ENCODE measurements at regions not wholly inside any gene's neighbourhood (a gene's known extent, or its start where the extent isn't known, plus 50 kb on each side); places are given as distances from the start of the nearest gene placed in this dataset.

DNA sequence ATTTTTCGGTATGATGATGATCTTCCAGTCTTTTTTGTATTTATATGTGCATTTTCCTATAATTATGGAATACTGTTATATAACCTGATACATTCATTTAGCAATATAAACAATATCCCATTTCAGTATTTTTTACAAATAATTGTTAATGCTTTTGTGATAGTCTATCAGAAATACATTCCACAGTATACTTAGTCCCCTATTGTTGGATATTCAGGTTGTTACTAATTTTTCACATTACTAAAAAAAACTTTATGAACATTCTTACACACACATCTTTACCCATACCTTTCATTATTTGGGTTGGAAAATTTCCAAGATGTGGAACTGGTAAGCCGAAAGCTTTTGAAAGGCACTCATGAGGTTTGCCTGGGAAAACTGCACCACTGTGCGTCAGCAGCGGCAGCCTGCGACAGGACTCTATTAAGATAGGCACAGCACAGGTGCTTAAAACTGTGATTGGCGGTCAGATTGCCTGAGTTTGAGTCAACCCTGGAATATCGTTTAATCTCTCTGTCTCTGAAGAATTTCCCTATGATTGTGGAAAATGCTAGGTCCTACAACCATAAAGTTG lies 147.5 kb upstream of the ERCC6L2 start:
- no peaks in the 10 kb centered on the region for H3K9me3 ChIP-seq (ENCODE audit: low read length)
- FAIRE-seq, result no peak
- DNase-seq (ENCODE audit: low spot score), result no peak
- no peaks in the 10 kb centered on the region for H3K36me3 ChIP-seq (replicated peaks in 1 of 2; ENCODE audit: control insufficient read depth in 1 of 2, insufficient read depth in 2 of 2, low read length in 2 of 2)
- H3K4me3 ChIP-seq (replicated peaks in 1 of 3; ENCODE audit: insufficient read depth in 1 of 3, low read depth in 2 of 3, low read length in 3 of 3), result no peak overlapping the region
- ATAC-seq, result no peak
- H3K9ac ChIP-seq (ENCODE audit: insufficient read depth, low read depth, low read length), result no peak overlapping the region
- H3K79me2 ChIP-seq (ENCODE audit: insufficient read depth, low read length), result no peaks in the 10 kb centered on the region
- H3K4me2 ChIP-seq (ENCODE audit: low read depth, low read length), result no peak overlapping the region
- H3K27me3 ChIP-seq (ENCODE audit: control insufficient read depth in 1 of 2, insufficient read depth in 2 of 2, low read length in 2 of 2), result no peaks in the 10 kb centered on the region
- H4K20me1 ChIP-seq (ENCODE audit: insufficient read depth, low read length), result no peaks in the 10 kb centered on the region
- H3K4me1 ChIP-seq (ENCODE audit: insufficient read depth, low read length), result peaks cover 71% of the 10 kb centered on the region
- no peak overlapping the region for H2AFZ ChIP-seq (ENCODE audit: low read length)
- ChIA-PET CTCF (ENCODE audit: low intra/inter-chr PET ratio, low total read pairs) (no interaction called here), POLR2A (no interaction called here)
- BruUV-seq (replicated peaks), result no TSS peak
- 87% methylated on average over 7 of the region's 7 CpGs for WGBS (ENCODE audit: low lambda C conversion rate)
- in situ Hi-C loops (cut with HindIII; ENCODE audit: extremely low pct_ligation_motif_present, low pct_unique_long_range_greater_than_20kb), result no loop called here
- TF ChIP-seq ZNF562 (CRISPR knock-in tag; IDR thresholded peaks at IDR 0.05; ENCODE audit: borderline replicate concordance) (no peak), NONO (IDR thresholded peaks at IDR 0.05) (no peak), NONO (CRISPR knock-in tag; conservative IDR thresholded peaks at IDR 0.05) (no peak)
- intact Hi-C loops (cut with micrococcal nuclease; ENCODE audit: unreplicated experiment), result loop anchor here (10.0 kb wide), 1 partner anchor 213 kb away; the partner anchor contains the start of gene PTCH1
- no peak overlapping the region for H3K27ac ChIP-seq (ENCODE audit: extremely low read length, insufficient read depth, low read length)

DNA sequence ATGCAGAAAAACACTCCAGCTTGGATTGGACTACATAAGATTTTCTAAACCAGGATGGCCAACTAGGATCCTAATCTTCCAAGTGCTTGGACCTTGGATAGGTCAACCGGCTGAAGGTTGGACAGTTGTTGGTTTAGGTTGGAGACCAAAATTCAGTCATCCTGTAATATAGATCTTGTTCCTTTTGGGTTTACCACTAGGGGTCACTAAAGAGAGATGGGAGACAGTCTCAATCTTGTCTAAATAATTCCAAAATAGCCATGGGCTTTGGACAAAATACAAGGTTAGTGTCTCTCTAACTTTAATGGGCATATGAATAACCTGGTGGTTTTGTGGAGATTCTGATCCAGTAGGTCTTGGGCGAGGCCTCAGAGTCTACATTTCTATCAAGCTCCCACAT lies 148.7 kb upstream of the ERCC6L2 start:
- BruUV-seq (replicated peaks), result no TSS peak
- DNase-seq (ENCODE audit: low spot score) (peak; percentile 48), FAIRE-seq (peak; percentile 83), ATAC-seq (peak; percentile 44; the same call in 2 of the 3 replicates)
- Histone ChIP-seq H3K36me3 (replicated peaks in 1 of 2; ENCODE audit: control insufficient read depth in 1 of 2, insufficient read depth in 2 of 2, low read length in 2 of 2) (no peaks in the 10 kb centered on the region), H3K9me3 (ENCODE audit: low read length) (no peaks in the 10 kb centered on the region), H2AFZ (ENCODE audit: low read length) (no peak overlapping the region), H3K9ac (ENCODE audit: insufficient read depth, low read depth, low read length) (no peak overlapping the region), H3K4me1 (ENCODE audit: insufficient read depth, low read length) (peaks cover 69% of the 10 kb centered on the region), H3K79me2 (ENCODE audit: insufficient read depth, low read length) (no peaks in the 10 kb centered on the region), H3K4me3 (replicated peaks in 1 of 3; ENCODE audit: insufficient read depth in 1 of 3, low read depth in 2 of 3, low read length in 3 of 3) (no peak overlapping the region), H3K27me3 (ENCODE audit: control insufficient read depth in 1 of 2, insufficient read depth in 2 of 2, low read length in 2 of 2) (no peaks in the 10 kb centered on the region), H3K4me2 (ENCODE audit: low read depth, low read length) (no peak overlapping the region), H4K20me1 (ENCODE audit: insufficient read depth, low read length) (no peaks in the 10 kb centered on the region), H3K27ac (ENCODE audit: extremely low read length, insufficient read depth, low read length) (no peak overlapping the region)
- in situ Hi-C loops (cut with HindIII; ENCODE audit: extremely low pct_ligation_motif_present, low pct_unique_long_range_greater_than_20kb) (no loop called here), intact Hi-C loops (cut with micrococcal nuclease; ENCODE audit: unreplicated experiment) (loop anchor here (10.0 kb wide), 1 partner anchor 212 kb away; the partner anchor contains the start of gene PTCH1)
- WGBS (ENCODE audit: low lambda C conversion rate), result 43% methylated on average over 2 of the region's 2 CpGs
- CTCF ChIA-PET (ENCODE audit: low intra/inter-chr PET ratio, low total read pairs), result interaction anchor here (1.2 kb wide), 1 partner anchor 491 kb away, joined by 3 read pairs; no protein-coding TSS in a partner anchor
- POLR2A ChIA-PET, result no interaction called here
- peak; percentile 57 for TF ChIP-seq STAG1 (CRISPR knock-in tag; IDR thresholded peaks at IDR 0.05)
- TF ChIP-seq, protein P1, sequence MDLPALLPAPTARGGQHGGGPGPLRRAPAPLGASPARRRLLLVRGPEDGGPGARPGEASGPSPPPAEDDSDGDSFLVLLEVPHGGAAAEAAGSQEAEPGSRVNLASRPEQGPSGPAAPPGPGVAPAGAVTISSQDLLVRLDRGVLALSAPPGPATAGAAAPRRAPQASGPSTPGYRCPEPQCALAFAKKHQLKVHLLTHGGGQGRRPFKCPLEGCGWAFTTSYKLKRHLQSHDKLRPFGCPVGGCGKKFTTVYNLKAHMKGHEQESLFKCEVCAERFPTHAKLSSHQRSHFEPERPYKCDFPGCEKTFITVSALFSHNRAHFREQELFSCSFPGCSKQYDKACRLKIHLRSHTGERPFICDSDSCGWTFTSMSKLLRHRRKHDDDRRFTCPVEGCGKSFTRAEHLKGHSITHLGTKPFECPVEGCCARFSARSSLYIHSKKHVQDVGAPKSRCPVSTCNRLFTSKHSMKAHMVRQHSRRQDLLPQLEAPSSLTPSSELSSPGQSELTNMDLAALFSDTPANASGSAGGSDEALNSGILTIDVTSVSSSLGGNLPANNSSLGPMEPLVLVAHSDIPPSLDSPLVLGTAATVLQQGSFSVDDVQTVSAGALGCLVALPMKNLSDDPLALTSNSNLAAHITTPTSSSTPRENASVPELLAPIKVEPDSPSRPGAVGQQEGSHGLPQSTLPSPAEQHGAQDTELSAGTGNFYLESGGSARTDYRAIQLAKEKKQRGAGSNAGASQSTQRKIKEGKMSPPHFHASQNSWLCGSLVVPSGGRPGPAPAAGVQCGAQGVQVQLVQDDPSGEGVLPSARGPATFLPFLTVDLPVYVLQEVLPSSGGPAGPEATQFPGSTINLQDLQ (CRISPR knock-in tag; IDR thresholded peaks at IDR 0.05), result 0 out of 2 replicates have a peak, but pooled peaks have one; percentile 26
- TF ChIP-seq ZNF230 (CRISPR knock-in tag; IDR thresholded peaks at IDR 0.05), result no peak
- peak; percentile 43 for TF ChIP-seq SMC3 (IDR thresholded peaks at IDR 0.05; ENCODE audit: low read length)
- peak; percentile 61 for TF ChIP-seq CTCF (CRISPR knock-in tag; IDR thresholded peaks at IDR 0.05)
- no peak for TF ChIP-seq ZNF776 (CRISPR knock-in tag; IDR thresholded peaks at IDR 0.05)
- no peak for TF ChIP-seq HOMEZ (CRISPR knock-in tag; IDR thresholded peaks at IDR 0.05; ENCODE audit: low read depth)
- TF ChIP-seq HNF4A (CRISPR knock-in tag; IDR thresholded peaks at IDR 0.05), result peak; percentile 42

Measured in HepG2 (cell line).